DMS114 treated with DMSO at 0.1 percent for 48 hours (cell line): ENCODE measurements at regions not wholly inside any gene's neighbourhood (a gene's known extent, or its start where the extent isn't known, plus 50 kb on each side); places are given as distances from the start of the nearest gene placed in this dataset.
"Not testable (repeated sequence)": the region's sequence is repeated elsewhere in the genome, so short reads cannot be mapped to it uniquely, and the experiment has no call there.

ENCODE experiments used
- DNase-seq: peaks from one replicate; lab custom pipeline; 2025; ENCODE audit not compliant: unreplicated experiment; lab: John Stamatoyannopoulos, UW

GRCh38 chr7:118898284-118898683 is 673.8 kb downstream of the ANKRD7 start:
- no peak for DNase-seq

- DNase-seq, result no peak
Measured at GRCh38 chr7:118902600-118902999, 678.1 kb downstream of the ANKRD7 start.

- DNase-seq, result no peak
Measured at GRCh38 chr7:118907911-118908527, 683.5 kb downstream of the ANKRD7 start.

GRCh38 chr7:118916120-118916519 is 691.6 kb downstream of the ANKRD7 start:
- DNase-seq, result not testable (repeated sequence)

DNA sequence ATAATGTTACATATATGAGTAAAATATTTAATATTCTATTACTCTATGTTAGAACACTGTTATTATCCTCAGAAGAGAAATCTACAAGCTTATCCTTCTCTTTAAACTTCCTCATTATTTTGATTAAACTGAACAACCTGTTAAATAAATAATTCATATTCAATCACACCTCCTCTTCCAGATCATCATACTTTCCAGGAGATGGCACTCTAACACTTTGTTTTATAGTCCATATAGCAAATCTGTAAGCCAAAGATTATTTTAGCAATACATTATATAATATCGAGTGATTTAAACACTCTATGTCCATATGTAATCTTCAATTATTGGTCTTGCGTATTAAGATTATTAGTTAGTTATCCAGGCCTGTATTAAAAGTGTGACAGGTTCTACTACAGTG is 694.1 kb downstream of the ANKRD7 start:
- DNase-seq, result peak; percentile 2

GRCh38 chr7:118938845-118939244 is 714.3 kb downstream of the ANKRD7 start:
- no peak for DNase-seq

GRCh38 chr7:118944271-118944670 is 719.8 kb downstream of the ANKRD7 start:
- DNase-seq, result no peak

DNA sequence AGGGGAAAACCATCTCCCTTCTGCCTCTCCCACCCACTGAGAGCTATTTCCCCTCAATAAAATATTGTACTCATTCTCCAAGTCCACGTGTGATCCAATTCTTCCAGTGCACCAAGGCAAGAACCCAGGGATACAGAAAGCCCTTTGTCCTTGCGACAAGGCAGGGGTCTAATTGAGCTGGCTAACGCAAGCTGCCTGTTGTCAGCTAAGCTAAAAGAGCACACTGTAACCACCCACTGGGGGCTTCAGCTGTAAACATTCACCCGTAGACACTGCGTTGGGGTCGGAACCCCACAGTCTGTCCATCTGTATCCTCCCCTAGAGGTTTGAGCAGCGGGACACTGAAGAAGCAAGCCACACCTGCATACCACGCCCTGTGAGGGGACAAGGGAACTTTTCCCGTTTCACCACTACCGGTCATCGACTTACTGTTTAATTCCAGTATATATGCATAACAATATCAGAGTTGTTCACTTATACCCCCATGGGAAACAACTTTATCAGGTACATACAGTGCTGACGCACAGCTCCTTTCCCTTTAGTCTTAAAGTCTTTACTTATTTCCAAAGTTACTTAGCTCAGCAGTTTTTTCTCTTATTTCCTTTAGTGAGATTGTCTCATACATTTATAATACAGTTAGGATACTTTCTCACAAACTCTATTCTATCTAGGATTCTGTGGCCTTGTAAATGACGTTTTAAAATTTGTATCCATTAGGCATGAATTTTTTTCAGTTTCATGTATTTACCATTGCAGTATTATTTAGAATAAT is 721.6 kb downstream of the ANKRD7 start:
- DNase-seq, result no peak

- DNase-seq, result no peak
Measured at GRCh38 chr7:118948508-118948907, 724.0 kb downstream of the ANKRD7 start.

GRCh38 chr7:118949031-118949430 is 724.5 kb downstream of the ANKRD7 start:
- DNase-seq, result no peak

DNA sequence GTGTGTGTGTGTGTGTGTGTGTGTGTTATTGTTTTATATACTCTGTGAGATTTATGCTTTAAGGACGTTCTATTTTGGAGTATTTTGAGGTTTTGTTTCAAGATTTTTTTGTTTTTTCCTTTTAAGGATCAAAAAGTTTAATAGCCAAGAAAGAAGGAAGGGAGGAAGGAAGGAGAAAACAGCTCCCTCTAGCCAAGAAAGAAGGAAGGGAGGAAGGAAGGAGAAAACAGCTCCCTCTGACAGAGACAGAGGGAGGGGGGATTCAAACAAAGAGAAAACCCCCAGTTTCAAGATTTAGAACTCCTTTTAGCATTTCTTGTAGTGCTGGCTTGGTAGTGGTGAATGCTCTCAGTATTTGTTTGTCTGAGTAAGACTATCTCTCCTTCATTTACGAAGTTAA is 731.8 kb downstream of the ANKRD7 start:
- DNase-seq, result not testable (repeated sequence)

GRCh38 chr7:118969370-118969769 is 744.9 kb downstream of the ANKRD7 start:
- DNase-seq, result no peak

DNA sequence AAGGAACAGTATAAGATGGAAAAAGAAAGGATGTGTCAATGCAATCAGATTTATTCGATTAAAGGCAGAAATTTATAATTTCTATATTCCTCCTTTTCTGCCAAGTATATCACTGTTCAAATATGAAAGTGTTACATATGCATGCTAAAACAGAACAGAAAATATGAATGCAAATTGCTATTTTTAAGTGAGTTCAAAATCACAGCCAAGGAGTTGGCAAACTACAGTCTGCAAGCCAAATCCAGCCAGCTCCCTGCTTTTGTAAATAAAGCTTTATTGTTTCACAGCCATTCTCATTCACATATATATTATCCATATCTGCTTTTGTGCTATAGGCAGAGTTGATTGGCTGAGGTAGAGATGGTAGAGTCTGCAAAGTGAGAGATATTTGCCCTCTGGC is 747.2 kb downstream of the ANKRD7 start:
- no peak for DNase-seq

GRCh38 chr7:118974836-118975235 is 750.3 kb downstream of the ANKRD7 start:
- no peak for DNase-seq

GRCh38 chr7:118995350-118995749 is 770.8 kb downstream of the ANKRD7 start:
- no peak for DNase-seq

- no peak for DNase-seq
Measured at GRCh38 chr7:119007236-119007635, 782.7 kb downstream of the ANKRD7 start.

DNA sequence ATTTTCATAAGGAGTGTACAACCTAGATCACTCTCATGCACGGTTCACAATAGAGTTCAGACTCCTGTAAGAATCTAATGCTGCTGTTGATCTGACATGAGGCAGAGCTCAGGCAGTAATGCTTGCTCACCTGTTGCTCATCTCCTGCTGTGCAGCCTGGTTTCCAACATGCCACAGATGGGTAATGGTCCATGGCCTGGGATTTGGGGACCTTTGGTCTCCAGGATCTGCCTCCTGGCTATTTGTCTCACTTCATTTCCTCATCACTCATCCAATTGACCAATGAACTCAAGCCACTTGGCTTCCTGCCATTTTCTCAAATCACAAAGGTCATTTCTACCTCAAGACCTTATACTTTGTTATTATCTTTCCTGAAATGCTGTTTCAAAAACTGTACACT is 786.1 kb downstream of the ANKRD7 start:
- DNase-seq, result no peak

GRCh38 chr7:119026391-119026790 is 801.9 kb downstream of the ANKRD7 start:
- DNase-seq, result no peak

- no peak for DNase-seq
Measured at GRCh38 chr7:119028736-119029135, 804.2 kb downstream of the ANKRD7 start.

- not testable (repeated sequence) for DNase-seq
Measured at GRCh38 chr7:119032136-119032535, 807.6 kb downstream of the ANKRD7 start.

DNA sequence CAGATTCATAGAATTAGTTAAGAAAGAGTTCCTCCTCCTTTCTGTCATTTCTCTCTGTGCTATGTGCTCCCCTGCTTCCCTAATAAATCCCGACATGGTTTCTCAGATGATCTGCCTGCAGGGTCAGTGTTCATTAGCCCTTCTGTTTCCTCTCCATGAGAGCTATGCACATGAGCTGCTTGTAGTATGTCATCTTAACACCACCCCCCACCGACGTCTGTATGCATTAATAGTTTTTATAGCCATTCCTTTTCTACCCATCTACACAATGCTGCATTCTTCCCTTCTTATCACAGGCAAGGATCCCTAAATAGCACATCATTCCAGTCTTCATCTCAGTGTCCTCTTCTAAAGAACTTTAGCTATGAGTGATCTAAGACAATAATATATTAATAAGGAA is 809.1 kb downstream of the ANKRD7 start:
- DNase-seq, result no peak

DNA sequence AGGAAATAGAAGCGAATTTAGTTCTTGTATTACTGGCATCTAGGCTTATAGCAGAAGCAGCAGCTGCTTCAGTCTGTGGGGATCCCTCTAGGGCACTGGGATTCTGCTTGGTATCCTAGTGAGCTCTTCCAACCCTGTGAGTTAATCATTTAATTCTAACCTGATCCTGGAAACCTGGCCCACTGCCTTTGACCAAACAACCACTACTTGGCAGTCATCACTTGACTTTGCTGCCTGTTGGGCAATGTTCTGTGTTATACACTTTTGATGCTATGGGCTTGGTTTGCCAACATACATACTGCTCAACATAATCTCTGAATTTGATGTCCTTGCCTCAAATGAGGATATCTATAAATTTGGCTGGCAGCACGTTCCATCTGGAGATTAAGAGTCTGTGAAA is 813.4 kb downstream of the ANKRD7 start:
- no peak for DNase-seq

DNA sequence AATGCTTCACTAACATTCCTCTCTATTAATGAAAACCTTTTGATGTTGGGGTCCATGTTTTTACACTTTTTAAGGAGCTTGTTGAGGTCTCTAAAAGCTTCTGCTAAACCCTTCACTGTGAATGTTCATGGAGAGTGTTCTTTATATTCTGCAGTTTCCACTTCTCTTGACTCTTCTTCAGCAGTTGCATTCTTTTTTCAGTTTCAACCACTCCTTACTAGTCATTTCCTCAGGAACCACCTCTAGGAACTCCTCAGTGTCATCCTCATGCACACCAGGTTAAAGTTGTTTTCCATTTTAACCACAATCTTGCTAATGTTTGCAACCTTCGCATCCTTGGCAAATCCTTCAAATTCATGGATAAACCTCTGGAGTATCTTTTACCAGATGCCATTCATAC is 821.6 kb downstream of the ANKRD7 start:
- DNase-seq, result no peak
